Ureter (tissue), 1 donor: ENCODE measurements at regions not wholly inside any gene's neighbourhood (a gene's known extent, or its start where the extent isn't known, plus 50 kb on each side); places are given as distances from the start of the nearest gene placed in this dataset.

ENCODE experiments used
- DNase-seq: peaks from one replicate; pipeline ENCODE4 v3.0.0-alpha.2; 2020; ENCODE audit warnings: low spot score
- donor health status: DM: yes; HTN: yes; CAD: no.

DNA sequence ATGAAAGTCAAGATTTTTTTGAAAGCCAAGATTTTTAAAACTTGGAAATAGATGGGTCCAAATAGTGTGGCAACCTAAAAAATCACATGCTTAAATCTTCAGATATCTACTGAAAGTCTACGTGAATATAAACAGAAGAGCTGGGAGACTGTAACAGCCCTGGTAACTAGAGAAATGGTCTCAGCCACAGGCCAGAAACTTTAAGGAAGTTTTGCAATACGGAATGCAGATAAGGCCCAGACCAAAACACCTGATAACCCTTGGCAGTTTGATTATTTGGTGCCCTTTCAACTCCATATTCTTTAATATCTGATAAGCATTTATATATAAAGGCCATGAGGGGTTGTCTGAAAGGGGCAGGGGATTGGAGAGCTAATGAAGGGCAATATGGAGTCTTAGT lies 537.3 kb upstream of the TGFBR2 start:
- DNase-seq, result no peak

DNA sequence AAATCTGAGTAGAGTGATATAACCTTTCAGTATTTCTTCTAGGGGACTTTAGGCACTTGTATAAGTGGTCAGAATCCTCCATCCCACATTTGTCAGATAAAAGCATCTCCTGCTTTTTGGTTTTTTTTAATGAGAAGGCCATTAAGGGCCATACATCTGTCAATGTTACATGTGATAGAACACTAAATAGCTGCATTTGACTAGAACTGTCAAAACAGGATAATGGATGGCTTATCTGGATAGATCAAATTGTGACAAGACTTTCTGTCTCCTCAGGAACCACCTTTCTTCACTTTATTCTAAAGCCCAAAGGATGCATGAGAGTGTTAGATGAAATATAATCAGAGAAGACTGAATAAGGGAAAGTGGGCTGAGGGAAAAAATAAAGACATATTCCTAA lies 533.4 kb upstream of the TGFBR2 start:
- no peak for DNase-seq

DNA sequence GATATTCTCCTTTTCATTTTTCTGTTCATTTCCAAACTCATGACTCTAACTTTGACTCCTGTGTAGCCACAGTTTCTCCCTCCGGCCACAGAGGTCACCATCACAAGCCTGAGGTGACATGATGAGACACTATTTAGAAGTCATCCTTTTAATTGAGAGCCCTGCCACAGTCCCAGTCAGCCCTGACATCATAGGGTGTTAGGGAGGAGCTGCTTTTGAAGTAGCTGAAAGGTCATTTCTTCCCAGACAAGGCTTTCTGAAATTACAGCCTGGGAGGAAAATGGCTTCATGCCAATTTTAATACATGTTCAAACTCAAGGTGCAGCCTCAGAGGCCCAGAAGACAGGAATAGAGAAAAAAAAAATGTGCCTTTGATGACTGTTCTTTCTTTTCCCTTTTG lies 532.8 kb upstream of the TGFBR2 start:
- DNase-seq, result no peak

DNA sequence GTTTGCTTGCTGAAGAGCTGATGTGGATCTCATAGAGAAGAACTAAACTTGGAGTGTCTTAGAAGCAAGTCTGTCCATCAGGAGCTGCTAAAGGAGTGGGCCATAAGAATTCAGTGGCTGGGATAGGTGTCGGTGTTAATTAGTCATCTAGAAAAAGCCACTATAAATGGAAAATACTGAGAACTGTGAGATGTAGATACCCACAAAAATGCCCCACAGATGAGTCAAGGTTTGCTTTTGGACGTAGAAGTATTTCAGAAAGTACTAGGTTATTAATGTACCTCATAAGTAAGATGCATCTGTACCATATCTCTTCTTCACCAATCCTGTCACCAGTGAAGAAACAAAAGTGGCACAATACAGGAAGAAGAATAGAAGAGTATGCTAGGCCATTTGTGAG lies 530.9 kb upstream of the TGFBR2 start:
- no peak for DNase-seq

DNA sequence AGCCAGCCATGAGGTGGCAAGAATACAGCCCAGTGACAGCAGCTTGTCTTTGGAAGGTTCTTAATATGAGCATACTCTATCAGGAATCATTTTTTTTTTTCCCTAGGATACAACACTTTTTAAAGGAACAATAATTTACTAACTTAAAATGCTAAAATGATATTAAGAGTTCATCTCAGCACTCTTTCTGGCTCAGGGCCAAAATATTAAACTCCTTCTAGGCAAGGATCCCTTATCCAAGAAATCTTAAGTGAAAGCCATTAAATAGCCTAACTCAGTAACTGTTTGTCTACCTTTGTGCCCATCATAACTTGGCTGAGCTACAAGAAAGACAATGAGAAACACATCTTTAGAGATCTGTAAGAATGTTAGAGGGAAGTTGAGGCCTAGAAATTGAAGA lies 529.5 kb upstream of the TGFBR2 start:
- no peak for DNase-seq

DNA sequence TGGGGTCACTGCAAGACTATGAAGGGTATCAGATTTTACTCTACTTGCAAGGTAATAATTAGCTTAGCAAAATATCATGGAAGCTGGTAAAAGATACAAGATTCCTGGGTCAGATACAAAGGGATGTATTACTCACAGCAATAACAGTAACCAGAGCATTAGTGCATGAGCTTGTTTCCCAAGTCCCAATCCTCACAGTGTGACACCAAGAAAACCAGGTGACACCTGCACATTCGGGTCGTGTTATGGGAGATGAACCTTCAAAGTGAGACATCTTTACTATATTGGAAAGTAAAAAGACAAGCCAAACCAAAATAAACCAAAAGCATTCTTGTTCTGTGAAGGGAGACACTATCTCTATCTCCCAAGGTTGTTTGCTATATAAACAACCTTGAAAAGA lies 528.7 kb upstream of the TGFBR2 start:
- DNase-seq, result no peak

DNA sequence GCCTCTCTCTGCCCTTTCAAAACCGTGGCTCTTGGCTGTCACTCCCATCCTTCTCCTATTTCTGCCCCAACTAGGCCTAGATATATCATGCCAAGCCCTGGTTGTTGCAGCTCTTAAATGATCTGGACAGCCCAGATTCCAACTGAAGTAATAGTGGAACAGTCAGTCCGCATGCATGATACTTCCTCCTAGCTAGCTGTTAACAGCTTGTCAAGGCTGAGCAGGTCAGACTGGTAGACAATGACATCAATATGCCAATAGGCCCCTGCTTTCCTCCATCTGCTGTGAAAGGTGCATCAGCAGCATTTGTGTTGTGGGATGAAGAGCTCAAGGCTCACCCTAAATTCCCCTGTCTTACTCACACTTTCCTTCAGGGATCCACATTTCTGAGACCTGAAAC lies 527.7 kb upstream of the TGFBR2 start:
- DNase-seq, result no peak

DNA sequence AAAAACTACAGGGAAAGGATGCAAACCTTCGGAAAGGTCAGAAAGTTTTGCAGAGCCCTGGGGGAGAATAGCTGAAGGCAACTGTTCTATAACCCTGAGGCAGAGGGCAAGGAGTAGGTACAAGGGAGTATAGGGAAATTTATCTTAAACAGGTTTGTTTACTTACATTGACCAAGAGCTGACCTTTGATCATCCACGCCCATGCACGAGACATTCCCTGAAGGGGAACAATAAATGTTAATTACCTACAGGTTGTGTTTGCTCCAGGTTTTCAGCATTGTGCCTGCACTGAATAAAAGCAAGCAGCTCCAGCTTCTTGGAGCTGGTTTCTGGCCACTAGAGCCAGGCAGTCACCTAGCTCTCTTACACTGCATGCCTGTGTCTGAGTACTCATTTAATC lies 524.5 kb upstream of the TGFBR2 start:
- DNase-seq, result no peak

DNA sequence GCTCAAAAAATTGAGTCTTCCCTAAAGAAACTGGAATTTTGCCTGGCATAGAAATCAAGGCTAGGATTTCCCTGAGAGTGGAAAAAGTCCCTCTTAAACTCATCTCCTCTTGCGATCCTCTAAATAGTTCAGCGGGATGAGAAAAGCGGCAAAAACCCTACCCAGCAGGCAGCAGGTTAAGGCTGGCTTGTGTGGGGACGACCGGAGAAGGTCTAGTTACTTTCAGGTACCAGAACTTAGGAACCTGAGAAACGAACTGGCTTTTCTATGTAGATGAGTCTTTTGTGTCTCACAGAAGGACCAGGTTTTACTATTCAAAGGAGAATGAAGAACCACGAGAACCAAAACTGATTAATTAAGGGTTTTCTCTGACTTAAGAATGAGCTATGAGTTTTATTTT lies 523.7 kb upstream of the TGFBR2 start:
- DNase-seq, result no peak

DNA sequence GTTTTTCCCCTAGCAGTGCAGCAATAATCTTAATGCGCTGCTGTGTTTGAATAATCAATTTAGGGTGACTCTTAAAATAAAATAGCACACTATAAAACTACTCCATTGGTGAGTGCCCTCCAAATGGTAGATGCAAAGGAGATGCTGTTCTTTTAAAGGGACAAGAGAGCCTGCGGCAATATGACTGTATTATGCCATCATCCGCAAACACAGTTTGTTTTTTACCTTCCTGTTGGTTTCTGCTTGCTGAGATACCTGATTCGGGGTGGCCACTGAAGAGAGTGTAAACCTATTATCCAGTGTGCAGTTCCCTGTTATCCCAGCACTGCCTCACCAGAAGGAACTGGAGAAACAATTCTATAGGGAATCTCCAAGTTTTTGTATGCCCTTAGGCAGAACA lies 523.1 kb upstream of the TGFBR2 start:
- no peak for DNase-seq

DNA sequence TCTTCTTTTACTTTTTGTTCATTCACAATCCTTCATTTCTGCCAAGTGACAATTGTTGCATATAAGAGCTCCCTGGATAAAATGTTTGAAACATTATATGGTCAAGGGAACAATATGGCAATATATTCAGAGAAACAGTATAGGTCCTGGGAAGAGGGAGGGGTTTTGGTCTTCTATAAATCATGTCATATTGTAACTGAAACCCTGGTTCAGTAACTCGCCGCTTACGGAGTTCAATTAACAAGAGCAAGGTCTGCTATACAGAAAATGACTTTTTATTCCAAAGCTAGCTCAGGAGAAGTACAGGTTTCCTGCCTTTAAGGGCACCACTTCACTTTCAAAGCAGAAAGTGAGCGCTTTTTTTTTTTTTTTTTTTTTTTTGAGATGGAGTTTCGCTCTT lies 522.1 kb upstream of the TGFBR2 start:
- no peak for DNase-seq

DNA sequence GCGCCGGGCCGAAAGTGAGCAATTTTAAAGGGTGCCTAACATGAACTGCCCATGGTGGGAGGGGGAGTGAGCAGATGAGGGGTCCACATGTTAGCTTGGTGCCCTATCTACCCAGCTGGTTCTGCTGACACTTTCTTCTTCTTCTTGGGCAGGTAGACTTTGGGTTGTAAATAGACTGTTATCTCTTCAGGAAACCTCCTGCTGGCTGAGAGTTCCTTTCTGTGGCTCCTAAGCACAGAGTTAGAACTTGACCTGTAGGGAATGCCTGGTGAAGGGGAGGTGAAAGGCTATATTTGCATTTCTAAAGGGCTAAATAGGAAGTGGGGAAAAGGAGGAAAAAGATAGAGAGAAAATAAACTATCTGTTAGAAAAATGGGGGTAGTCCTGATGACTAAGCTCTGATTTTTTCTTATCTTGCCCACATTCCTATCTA lies 521.4 kb upstream of the TGFBR2 start:
- no peak for DNase-seq

DNA sequence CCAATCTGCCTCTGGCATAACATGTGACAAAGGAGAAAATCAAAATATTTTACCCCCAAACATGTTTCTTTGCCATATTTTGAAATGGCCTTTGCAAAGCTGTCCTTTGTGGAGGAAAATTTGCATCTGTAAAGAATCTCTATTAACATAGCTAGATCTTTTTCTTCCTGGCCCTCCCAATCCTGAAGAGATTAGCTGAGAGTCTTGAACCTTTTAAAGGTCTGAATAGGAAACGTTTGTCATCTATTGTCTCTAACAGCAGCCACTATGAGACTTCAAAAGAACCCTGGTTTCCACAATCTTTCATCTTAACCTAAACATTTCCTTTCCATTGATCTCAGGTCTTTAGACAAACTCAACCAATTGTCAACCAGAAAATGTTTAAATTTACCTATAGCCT lies 520.9 kb upstream of the TGFBR2 start:
- DNase-seq, result no peak

DNA sequence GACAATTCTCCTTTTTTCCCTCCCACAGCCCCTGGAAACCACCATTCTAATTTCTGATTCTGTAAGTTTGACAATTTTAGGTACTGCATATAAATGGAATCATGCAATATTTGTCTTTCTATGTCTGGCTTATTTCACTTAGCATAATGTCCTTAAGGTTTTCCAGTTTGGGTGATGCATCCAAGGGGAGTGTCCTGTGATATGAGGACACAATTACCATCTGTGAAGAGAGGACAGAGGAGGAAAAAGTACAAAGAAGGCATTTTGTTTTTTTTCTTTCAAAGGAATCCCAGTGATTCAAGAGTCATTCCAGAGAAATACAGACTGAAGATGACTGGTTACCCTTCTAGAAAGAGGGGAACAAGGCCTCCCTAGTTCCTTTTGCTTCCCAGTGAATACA lies 514.7 kb upstream of the TGFBR2 start:
- DNase-seq, result no peak

DNA sequence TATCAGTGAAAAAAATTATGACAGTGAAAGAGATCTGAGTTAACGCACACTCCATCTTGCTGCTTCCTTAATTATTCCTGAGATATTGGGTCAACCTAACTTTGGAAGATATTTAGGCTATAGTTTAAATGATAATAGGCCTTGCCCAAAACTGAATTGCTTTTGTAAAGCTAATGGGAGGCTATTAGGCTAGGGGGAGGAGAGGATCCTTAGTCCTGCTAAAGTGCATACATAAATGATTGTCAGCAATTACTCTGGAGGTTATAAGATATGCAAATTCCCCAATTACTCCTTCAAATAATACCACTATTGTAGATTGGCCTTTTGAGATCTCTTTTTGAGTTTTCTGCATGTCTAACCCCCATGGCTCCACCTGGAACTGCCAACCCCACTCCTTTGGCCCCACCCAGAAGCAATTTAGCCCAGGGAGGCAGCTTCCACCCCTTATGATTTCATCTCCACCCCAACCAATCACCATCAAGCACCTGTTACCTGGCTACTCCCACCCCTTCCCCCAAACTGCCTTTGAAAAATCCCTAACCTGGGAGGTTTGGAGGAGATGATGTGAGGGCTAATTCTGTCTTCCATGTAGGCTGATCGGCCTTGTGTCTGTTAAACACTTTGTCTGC lies 509.3 kb upstream of the TGFBR2 start:
- DNase-seq, result no peak

DNA sequence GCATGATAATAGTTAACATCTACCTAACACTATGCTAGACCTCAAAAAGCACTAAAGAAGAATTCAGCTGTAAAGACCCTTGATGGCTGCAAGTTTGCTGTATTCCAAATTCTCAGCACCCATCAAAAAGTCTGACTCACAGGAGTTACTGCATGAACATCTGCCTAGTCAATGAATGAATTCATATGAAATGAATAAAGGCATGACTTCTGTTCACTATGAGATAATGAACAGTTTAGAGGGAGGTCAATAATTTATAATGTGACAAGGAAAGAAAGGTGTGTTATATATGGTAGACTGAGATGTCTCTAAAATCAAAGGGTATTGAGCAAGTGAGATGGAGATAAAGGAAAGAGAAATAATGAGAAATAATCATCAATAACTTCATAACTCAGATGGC lies 508.2 kb upstream of the TGFBR2 start:
- no peak for DNase-seq

DNA sequence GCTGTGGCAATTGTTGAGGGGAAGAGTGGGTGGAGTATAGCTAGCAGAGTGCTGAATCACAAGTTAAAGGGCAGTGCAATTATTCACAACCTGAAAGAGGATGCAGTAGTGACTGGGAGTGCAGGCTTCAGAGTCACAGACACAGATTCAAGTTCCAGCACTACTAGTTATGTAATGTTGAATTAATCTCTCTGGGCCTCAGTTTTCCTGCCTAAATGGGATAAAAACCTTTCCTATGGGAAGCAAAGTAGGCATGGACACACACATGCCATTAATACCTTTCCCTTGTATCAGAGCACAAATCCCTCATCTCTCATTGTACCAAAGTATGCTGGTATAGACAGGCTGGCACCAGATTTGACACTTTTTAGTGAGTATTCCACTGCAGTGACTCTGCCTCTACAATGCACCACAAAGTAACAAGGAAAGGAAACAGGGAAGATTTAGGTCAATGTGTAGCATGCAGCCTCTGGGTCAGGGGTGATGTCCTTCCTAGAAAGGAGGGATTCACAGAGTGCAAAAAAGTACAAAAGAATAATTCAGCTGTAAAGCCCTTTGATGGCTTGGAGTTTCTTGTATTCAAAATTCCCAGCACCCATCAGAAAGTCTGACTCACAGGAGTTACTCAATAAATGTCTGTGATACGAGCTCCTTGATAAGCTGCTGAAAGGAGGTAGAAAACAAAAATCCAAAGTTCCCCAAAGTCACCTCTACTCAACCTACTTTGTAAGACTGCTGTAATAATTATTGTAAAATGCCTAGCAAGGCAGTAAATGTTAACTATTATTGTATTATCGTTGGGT lies 507.5 kb upstream of the TGFBR2 start:
- no peak for DNase-seq

DNA sequence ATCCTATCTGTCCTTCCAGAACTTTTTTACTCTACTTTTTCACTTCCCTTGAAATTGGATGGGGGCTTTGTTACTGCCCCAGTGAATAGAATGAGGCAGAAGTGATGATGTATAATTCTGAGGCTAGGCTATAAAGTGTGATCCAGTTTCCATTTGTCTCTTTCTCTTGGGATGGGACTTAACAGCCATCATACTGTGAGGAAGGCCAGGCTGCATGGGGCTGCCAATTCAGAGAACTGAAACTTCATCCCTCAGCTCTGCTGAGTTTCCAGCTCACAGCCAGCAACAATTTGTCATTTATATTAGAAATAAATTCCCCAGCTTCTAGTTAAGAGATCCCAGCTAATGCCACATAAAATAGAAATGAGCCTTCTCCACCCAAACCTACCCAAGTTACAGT lies 504.0 kb upstream of the TGFBR2 start:
- DNase-seq, result no peak

DNA sequence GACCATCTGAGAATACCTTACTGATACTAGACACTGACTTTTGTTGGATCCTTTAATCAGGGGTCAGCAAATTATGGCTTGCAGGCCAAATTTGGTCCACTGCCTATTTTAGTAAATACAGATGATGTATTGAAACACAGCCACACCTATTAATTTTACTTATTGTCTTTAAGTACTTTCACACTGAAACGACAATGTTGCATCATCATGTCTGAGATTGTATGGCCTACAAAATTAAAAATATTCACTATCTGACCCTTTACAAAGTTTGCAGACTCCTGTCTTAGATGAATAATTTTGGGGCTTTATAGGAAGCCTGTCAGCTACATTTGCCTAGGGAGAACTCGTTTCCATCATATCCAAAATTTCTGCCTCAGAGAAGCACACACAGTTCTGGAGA lies 503.2 kb upstream of the TGFBR2 start:
- no peak for DNase-seq

DNA sequence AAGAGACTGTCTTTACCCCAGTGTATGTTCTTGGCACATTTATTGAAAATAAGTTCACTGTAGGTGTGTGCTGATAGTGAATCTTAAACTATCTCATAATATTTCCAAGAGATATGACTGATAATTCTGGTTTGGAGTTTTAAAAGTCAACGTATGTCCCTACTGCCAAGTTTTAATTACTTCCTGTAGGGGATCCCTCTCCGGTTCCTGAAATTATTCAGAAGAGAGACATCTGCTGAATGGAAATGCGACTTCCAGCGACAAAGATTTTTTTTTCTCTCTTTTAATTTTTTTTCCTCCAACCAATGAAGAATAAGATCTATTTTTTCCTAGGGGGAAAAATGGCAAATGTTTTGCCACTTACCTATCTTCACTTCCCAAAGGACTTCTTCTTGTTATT lies 498.9 kb upstream of the TGFBR2 start:
- no peak for DNase-seq

DNA sequence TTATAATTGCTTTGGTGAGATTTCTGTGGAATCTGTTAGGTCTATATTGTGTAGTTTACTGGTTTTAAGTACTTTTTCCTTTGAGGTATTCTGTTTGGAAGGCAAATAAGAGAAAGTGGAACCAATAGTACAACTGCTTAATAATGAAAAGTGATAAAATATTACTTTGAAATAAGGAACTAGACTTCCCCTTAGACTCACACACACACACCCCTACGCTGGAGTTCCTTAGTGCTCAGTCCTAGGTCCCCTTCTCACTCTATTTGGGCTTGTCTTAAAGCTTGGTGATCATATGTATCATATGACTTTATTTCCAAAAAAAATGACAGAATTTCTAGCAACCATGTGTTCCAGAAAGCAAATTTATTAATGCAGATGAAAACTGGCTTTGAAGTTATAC lies 494.0 kb upstream of the TGFBR2 start:
- DNase-seq, result no peak

DNA sequence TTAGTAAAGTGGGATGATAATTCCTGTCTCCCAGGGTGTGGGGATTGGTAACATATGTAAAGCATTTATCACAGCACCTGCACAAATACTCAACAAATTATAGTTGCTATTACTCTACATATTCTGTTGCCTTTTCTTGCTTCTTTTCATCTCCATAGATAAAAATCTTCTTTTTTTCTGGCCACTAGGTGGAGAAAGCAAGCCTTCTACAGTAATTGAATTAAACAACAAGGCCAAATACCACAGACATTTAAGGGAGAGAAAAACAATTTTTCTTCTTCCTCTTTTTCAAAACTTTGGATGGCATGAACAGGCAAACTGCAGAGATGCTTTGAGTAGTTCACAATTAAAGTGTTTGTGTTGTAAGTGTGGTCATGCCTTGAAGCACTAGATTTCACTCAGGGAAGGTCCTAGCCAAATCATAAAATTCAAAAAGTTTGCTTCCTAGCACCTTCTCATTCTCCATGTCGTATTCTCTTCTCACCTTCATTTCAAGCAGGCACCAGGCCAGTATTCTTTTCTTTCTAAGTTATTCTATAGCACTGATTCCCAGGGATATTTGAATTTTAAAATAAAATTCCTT lies 493.4 kb upstream of the TGFBR2 start:
- no peak for DNase-seq

DNA sequence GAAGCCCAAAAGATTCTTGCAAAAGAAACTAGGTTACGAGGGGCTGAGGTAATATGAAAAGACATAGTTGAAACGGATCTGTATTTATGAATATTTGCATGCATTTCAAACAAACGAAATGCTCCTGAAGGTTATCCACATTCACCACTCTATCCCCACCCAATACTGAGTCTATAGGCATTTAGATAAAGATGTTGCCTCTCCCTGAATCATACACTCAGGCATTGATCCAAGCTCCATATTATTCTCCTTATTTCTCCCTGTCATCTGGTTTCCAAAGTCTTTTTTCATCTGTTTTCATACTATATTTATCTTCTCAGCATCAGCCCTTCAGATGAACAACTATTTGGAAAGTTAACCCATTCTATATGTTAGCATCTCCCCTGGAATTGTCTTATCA lies 492.5 kb upstream of the TGFBR2 start:
- DNase-seq, result no peak

DNA sequence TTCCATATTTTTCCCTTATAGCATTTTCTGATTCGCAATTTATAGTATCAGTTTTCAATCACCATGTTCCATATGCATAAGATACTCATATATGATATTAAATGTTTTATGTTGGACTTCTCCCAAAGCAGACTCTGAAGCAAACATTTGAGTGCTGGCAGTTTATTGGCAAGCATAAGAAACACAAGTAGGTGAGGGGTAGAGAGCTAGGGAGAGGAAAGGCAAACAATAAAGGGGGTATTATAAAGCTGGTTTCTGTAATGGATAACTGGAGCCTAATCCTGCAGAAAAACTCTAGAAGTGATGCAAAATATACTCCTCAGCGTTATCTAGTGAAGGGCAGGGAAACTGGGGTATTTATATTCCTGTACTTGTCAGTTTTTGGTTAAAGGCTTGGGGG lies 491.5 kb upstream of the TGFBR2 start:
- no peak for DNase-seq
